Activated naive CD4-positive, alpha-beta T cell treated with anti-CD3 and anti-CD28 coated beads, Interleukin-2, amount 50 U/mL, for 72 hours (primary cell): ENCODE measurements at regions not wholly inside any gene's neighbourhood (a gene's known extent, or its start where the extent isn't known, plus 50 kb on each side); places are given as distances from the start of the nearest gene placed in this dataset.
"Not testable (repeated sequence)": the region's sequence is repeated elsewhere in the genome, so short reads cannot be mapped to it uniquely, and the experiment has no call there.

Experiments
- ATAC-seq, 2 donors: fragments of 150-1000 bp; cut with Tn5 transposase; 2 replicates each; pipeline ENCODE4 v1.10.0; 2021; ENCODE audit warnings: mild to moderate bottlenecking in 2 of 2, moderate library complexity in 2 of 2
- DNase-seq, 2 donors: peaks; one replicate each; pipeline ENCODE4 v3.0.0; 2021 to 2022; ENCODE audit warnings: low spot score in 2 of 2
- H3K27ac Mint-ChIP-seq, 2 donors: one replicate each; pipeline ENCODE4 v1.8.0; 2022; ENCODE audit warnings: mild to moderate bottlenecking in 2 of 2, mixed read lengths in 2 of 2
- H3K36me3 Mint-ChIP-seq, 2 donors: one replicate each; pipeline ENCODE4 v1.8.0; 2022; ENCODE audit warnings: mixed read lengths in 2 of 2
- H3K9me3 Mint-ChIP-seq, 2 donors: one replicate each; pipeline ENCODE4 v1.8.0; 2022; ENCODE audit warnings: mixed read lengths in 2 of 2

- H3K36me3 Mint-ChIP-seq, result no peaks in the 10 kb centered on the region
- no peak for DNase-seq
- no peak overlapping the region for H3K27ac Mint-ChIP-seq
- no peak for ATAC-seq
- peaks cover 8 to 13% of the 10 kb centered on the region in 2 donors for H3K9me3 Mint-ChIP-seq
Observed at GRCh38 chr19:30289336-30289735, 82.8 kb upstream of the ZNF536 start.

- not testable (repeated sequence) for H3K27ac Mint-ChIP-seq, H3K36me3 Mint-ChIP-seq, ATAC-seq, DNase-seq
- H3K9me3 Mint-ChIP-seq, result peaks cover 8 to 13% of the 10 kb centered on the region in 2 donors
Observed at GRCh38 chr19:30290805-30291204, 81.4 kb upstream of the ZNF536 start.

DNA sequence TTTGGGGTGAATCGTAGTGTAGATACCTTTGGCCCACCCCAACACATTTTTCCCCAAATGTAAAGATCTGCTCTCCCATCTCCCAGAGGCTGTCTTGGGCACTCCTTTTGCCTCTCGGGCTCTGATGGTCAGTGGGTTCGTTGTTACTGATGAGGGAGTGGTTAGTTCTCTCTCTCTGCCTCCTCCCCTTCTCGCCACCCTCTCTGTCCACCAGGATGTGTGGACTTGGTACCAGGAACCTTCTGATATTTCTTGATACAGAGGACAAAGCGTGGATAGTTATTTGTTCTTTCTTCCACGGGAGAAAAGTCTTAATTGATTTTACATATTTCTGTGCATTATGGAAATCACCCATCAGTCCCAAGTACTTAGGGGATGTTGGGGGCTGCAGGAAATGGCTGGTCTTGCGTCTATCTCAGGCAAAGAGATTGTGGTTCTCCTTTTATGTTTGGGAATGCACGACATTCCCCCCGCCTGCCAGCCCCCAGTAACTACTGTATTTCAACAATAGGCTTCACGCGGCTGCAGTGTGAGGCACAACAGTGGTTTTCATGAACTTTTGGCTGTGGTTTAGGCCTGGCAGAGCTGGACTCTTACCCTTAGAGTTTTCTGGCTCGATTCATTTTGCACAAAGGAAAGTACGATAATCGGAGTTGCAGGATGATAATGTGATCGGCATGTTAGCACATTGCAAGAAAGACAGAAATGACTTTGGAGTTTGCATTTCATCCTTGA, 79.0 kb upstream of the ZNF536 start:
- ATAC-seq, result no peak
- no peaks in the 10 kb centered on the region for H3K9me3 Mint-ChIP-seq
- H3K36me3 Mint-ChIP-seq, result no peaks in the 10 kb centered on the region
- no peak for DNase-seq
- H3K27ac Mint-ChIP-seq, result no peak overlapping the region

DNA sequence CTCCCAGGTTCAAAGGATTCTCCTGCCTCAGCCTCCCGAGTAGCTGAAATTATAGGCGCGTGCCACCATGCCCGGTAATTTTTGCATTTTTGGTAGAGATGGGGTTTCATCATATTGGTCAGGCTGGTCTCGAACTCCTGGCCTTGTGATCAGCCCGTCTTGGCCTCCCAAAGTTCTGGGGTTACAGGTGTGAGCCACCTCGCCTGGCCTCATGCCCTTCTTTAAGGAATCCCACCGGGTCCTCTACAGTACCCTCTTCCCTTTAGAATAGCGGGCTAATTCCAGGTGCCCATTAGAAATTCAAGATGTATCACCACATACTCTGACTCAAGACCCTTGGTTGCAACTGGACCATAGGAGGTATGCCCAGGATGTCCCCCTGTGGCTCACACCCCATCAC, 74.2 kb upstream of the ZNF536 start:
- Mint-ChIP-seq H3K27ac (no peak overlapping the region), H3K9me3 (no peaks in the 10 kb centered on the region), H3K36me3 (no peaks in the 10 kb centered on the region)
- no peak for ATAC-seq
- DNase-seq, result no peak

DNA sequence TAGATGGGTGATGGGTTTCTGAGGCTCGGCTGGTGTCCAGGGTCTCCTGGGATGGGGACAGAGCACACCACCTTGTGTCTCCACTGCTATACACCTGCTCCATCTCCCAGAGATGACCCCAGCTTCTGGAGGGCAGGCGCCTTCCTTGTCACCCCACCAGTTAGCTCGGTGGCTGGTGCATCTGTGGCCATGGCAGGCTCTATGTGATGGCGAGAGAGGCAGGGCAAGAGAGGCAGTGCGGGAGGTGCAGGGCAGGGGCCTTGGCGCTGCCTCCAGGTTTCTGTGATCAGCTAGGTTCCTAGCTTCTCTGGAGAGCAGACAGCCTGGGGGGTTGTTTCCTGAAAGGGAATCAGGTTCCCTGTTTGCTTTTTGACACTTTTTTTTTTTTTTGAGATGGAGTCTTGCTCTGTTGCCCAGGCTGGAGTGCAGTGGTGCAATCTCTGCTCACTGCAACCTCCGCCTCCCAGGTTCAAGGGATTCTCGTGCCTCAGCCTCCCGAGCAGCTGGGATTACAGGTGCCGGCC, 69.0 kb upstream of the ZNF536 start:
- Mint-ChIP-seq H3K36me3 (no peaks in the 10 kb centered on the region), H3K27ac (no peak overlapping the region), H3K9me3 (peaks cover 0 to 2% of the 10 kb centered on the region in 2 donors)
- DNase-seq, result no peak
- ATAC-seq, result no peak

- ATAC-seq, result no peak
- DNase-seq, result no peak
- no peaks in the 10 kb centered on the region for H3K36me3 Mint-ChIP-seq
- H3K9me3 Mint-ChIP-seq, result peaks cover 0 to 5% of the 10 kb centered on the region in 2 donors
- H3K27ac Mint-ChIP-seq, result no peak overlapping the region
Observed at GRCh38 chr19:30304540-30304939, 67.6 kb upstream of the ZNF536 start.

DNA sequence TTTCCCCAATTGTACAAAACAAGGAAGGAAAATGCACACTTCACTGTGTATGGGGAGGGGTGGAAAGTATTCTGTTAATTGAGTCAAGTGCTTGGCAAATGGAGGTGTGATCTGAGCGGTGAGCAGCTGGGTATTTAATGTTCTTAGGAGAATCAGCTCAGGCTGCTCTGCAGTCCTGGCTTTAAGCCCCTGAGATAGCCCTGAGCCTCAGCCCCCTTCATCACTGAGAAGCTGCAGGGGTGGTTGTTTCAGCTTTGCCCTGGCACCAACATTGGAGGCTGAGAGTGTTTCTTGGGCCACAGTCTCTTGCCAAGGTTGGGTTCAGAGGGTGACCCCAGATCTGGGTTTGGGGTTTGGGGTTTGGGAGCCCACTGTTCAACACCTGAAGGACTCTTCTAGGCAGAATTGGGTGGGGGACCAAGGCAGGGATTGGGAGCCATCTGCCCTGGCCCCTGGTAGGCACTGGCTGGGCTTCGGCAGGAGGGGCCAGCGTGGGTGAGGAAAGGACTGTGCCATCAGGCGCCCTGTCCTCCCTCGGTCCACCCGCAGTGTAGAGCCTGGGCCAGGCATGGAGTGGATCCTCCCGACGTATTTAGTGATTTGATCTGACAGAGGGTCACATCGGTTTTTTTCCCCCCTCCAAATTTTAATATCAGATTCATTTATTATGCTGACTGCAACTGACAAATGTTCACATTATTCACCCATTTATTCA, 66.7 kb upstream of the ZNF536 start:
- H3K36me3 Mint-ChIP-seq, result no peaks in the 10 kb centered on the region

GRCh38 chr19:30307191-30307974, 64.8 kb upstream of the ZNF536 start:
- no peak for ATAC-seq
- Mint-ChIP-seq H3K36me3 (no peaks in the 10 kb centered on the region), H3K27ac (no peak overlapping the region), H3K9me3 (peaks cover 0 to 5% of the 10 kb centered on the region in 2 donors)
- no peak for DNase-seq

More for the DNA sequence above, 66.7 kb upstream of the ZNF536 start:
- no peak for DNase-seq
- Mint-ChIP-seq H3K27ac (no peak overlapping the region), H3K9me3 (peaks cover 0 to 5% of the 10 kb centered on the region in 2 donors)
- ATAC-seq, result no peak

DNA sequence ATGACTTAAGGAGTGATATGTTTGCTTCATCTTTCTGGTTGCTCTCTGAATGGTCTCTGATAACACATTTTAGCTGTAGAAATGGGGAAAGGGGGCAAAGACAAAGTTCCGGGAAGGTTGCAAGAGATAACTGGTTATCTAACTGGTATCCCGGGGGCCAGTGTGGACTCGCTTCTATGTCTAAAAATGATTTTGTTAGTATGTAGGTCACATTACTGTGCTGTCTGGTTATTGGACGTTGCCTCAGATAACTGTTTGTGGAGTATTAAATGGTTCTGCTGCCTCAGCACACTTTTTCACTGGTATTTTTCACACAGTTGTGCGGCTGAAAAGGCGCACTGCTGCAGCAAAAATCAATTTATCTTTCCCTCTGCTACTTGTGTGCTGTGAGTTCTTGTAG, 63.0 kb upstream of the ZNF536 start:
- no peaks in the 10 kb centered on the region for H3K36me3 Mint-ChIP-seq
- no peak overlapping the region for H3K27ac Mint-ChIP-seq
- DNase-seq (no peak), ATAC-seq (no peak)
- H3K9me3 Mint-ChIP-seq, result peaks cover 0 to 5% of the 10 kb centered on the region in 2 donors

DNA sequence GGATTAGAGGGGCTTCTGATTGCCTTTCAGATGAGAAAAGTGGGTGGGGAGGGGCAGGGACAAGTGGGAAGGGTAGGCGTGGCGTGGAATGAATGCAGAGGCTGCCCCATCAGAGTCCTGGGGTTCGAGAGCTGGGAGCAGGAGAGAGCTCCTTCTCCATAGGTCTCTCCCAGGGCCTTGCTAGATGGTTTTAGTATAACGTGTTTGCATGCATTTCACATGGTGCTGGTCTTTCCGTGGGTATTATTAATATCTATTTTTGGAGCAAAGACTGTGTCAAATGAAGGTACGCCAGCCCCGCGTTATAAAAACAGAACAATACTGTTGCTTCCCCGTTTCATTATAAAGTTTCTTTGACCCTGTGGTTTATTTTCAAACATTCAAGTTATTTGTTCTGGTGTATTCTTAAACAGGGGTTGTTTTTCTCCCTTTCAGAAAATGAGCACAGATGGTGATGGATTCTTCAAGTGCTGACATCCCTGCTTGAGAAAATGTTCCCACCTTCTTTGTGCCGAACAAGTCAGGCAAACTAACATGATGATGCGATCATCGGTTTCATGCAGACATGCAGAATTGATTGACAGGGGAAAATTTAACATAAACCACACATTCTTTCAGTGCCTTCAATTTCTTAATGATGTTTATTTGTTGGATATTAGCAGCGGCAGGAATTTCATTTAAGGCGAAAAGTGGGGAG, 62.1 kb upstream of the ZNF536 start:
- Mint-ChIP-seq H3K27ac (no peak overlapping the region), H3K9me3 (peaks cover 2 to 7% of the 10 kb centered on the region in 2 donors)
- ATAC-seq, result no peak

DNA sequence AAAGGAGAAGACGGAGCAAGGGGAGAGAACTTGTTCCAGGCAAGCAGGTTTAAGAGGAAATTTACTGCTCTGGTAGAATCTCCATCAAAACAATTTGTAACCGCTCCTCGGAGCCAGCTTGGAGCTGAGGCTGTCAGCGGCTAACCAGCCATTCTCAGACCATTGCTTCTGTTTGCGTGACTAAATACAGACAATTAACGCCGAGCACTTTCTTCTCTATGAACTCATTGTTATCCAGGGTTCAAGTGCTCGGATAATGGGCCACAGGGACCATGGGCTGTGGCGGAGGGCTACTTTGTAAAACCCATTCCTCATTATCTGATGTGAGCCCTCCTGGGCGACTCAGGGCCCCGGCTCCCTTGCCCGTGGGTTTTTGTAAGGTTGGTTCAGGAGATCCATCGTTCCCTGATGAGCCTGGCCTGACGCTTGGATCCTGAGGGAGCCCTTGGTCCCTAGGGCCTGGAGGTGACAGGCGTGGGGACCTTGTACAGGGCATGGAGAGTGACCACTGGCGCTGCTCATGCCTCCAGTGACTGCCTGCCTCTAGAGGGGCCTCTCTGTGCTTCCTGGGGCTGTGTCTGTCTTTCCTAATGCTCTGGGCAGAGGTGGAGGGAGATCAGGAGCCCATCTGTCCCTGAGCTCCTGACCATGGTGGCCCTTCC, 61.5 kb upstream of the ZNF536 start:
- DNase-seq, result no peak
- ATAC-seq, result no peak
- Mint-ChIP-seq H3K9me3 (peaks cover 4 to 10% of the 10 kb centered on the region in 2 donors), H3K27ac (no peak overlapping the region), H3K36me3 (no peaks in the 10 kb centered on the region)

More for the DNA sequence above, 62.1 kb upstream of the ZNF536 start:
- no peak for DNase-seq
- H3K36me3 Mint-ChIP-seq, result no peaks in the 10 kb centered on the region

GRCh38 chr19:30311911-30312310, 60.3 kb upstream of the ZNF536 start:
- ATAC-seq (no peak), DNase-seq (no peak)
- Mint-ChIP-seq H3K27ac (no peak overlapping the region), H3K36me3 (no peaks in the 10 kb centered on the region), H3K9me3 (peaks cover 4 to 10% of the 10 kb centered on the region in 2 donors)

DNA sequence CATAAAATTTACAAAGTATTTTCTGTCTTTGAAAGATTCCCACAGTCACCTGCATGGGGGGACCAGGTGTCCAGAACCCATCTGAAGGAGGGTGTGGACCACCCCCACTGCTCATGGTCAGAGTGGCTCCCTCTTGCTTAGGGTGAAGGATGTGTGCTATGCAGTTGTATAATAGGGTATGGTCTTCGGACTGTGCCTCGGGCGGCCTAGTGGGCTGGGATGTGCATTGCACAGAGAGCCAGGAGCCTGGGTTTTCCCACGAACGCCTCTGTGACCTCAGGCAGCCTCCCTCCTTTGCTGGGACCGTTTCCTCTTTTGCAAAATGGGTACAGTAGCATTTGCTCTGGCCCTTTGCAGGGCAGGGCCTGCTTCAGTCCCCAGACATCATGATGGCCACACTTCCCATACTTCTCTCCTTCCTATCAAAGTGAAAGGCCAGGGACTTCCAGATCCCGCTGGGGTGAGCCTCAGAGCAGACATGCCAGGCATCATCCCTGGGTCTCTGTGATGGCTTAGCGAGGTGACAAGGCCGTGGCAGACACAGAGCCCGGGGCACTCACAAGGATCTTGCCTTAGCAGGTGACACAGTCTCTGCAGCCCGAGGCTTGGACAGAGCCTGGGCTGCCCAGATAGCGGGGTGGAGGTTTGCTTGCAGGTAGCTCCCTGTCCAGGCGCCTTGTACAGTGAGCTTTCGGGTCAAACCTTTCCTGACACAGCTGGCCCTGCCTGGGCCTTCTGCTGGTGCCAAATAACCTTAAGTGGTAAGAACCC, 59.4 kb upstream of the ZNF536 start:
- ATAC-seq (no peak), DNase-seq (no peak)
- H3K9me3 Mint-ChIP-seq, result peaks cover 4 to 10% of the 10 kb centered on the region in 2 donors
- H3K27ac Mint-ChIP-seq, result no peak overlapping the region
- no peaks in the 10 kb centered on the region for H3K36me3 Mint-ChIP-seq

- ATAC-seq, result no peak
- Mint-ChIP-seq H3K27ac (no peak overlapping the region), H3K36me3 (no peaks in the 10 kb centered on the region), H3K9me3 (peaks cover 4 to 6% of the 10 kb centered on the region in 2 donors)
- DNase-seq, result no peak
Observed at GRCh38 chr19:30313353-30313750, 58.8 kb upstream of the ZNF536 start.

DNA sequence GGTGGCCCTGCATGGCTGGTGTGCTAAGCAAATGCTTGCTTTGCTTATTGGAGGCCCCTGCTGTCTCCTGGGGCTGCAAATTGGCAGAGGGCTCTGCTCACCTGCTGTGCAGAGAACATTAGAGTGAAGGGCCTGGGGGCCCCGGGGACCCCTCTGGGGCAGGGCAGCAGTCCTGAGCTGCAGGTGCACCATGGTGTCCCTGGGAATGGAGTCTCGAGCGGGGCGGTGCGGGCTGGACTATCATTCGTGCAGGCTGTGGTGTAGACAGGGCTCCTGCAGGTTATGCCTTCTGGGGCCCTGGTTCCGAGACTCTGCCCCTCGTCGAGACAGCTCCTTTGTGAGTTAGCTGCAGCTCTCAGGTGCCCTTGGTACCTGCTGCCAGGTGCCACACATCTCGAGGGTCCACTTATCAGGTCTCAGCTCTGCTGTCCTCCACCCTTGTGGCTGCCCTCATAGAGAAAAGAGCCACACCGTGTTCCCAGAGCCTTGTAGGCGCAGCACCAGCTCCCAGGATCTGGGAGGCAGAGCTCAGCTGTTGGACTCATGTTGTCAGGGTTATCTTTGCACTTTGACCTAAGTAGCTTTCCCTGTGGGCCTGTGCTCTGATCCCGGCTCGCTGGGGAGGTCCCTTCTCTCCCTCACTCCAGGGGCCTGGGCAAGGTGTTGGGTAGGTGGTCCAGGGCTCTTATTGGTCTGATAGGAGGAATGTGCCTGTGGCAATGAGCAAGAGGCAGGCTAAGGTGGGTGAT, 58.0 kb upstream of the ZNF536 start:
- H3K9me3 Mint-ChIP-seq, result peaks cover 4 to 5% of the 10 kb centered on the region in 2 donors
- DNase-seq, result no peak
- H3K27ac Mint-ChIP-seq, result no peak overlapping the region
- ATAC-seq, result no peak
- H3K36me3 Mint-ChIP-seq, result no peaks in the 10 kb centered on the region
